GM12891 (cell line): ENCODE measurements at regions not wholly inside any gene's neighbourhood (a gene's known extent, or its start where the extent isn't known, plus 50 kb on each side); places are given as distances from the start of the nearest gene placed in this dataset.

Experiments used
- PAX5 ChIP-seq: IDR thresholded peaks from 2 replicates; pipeline ENCODE4 v1.6.1; 2011; ENCODE audit warnings: low read length, moderate library complexity, mild to moderate bottlenecking; ENCODE audit not compliant: insufficient read depth, severe bottlenecking
- POLR2A ChIP-seq: IDR thresholded peaks from 2 replicates; pipeline ENCODE4 v1.6.1; 2011; ENCODE audit warnings: low read depth, low read length, control low read depth
- POLR2AphosphoS5 ChIP-seq: IDR thresholded peaks from 2 replicates; pipeline ENCODE4 v1.6.1; 2011; ENCODE audit warnings: low read depth, low read length, control low read depth
- POU2F2 ChIP-seq: IDR thresholded peaks from 2 replicates; pipeline ENCODE4 v1.6.1; 2011; ENCODE audit warnings: low read depth, mild to moderate bottlenecking, control low read depth, low read length, moderate library complexity
- SPI1 ChIP-seq: IDR thresholded peaks from 2 replicates; pipeline ENCODE4 v1.6.1; 2011; ENCODE audit warnings: low read depth, low read length, control low read depth
- TAF1 ChIP-seq: IDR thresholded peaks from 2 replicates; pipeline ENCODE4 v1.6.1; 2011; ENCODE audit warnings: low read depth, low read length, control low read depth

GRCh38 chr3:150273396-150273795, 134.7 kb upstream of the TSC22D2 start:
- TF ChIP-seq POLR2A (no peak), TAF1 (no peak), POLR2AphosphoS5 (no peak), POU2F2 (no peak), PAX5 (no peak), SPI1 (no peak)
